ENCODE measurements at regions not wholly inside any gene's neighbourhood (a gene's known extent, or its start where the extent isn't known, plus 50 kb on each side); places are given as distances from the start of the nearest gene placed in this dataset.

DNA sequence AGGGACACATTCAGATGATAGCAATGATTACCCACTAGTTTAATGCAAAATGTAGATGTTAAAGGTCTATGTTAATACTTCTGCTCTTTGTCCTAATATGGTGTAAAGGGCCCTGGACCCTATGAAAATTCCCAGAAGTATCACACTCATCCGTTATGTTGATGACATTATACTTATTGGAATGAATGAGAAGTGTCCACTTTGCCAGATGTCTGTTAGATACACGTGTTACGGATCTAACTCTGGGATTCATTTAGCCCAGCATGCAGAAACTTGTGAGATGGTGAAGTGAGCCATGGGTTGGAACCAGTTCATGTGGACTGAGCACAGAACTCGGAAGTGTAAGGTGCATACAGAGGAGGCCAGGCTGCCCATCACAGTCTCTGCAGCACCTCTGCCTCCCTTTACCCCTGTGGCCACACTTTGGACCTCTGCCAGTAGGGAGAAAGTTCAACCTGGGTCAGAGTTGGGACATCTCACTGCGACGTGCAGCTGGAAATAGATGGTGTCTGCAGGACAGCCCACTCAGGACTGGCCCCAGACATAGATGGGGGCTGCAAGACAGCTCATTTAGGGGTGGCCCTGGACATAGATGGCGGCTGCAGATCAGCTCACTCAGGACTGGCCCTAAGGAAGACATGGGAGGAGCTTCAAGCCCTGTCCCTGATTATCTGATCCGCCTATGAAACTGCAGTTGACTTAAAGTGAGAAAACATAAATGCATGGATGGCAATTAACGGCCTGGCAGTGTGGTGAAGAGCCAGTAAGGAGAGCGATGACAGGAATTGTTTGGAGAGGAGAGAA, 71.2 kb upstream of the THBS2 start:
- TF ChIP-seq, protein P1, sequence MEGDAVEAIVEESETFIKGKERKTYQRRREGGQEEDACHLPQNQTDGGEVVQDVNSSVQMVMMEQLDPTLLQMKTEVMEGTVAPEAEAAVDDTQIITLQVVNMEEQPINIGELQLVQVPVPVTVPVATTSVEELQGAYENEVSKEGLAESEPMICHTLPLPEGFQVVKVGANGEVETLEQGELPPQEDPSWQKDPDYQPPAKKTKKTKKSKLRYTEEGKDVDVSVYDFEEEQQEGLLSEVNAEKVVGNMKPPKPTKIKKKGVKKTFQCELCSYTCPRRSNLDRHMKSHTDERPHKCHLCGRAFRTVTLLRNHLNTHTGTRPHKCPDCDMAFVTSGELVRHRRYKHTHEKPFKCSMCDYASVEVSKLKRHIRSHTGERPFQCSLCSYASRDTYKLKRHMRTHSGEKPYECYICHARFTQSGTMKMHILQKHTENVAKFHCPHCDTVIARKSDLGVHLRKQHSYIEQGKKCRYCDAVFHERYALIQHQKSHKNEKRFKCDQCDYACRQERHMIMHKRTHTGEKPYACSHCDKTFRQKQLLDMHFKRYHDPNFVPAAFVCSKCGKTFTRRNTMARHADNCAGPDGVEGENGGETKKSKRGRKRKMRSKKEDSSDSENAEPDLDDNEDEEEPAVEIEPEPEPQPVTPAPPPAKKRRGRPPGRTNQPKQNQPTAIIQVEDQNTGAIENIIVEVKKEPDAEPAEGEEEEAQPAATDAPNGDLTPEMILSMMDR (IDR thresholded peaks at IDR 0.05) = no peak
- peaks cover 0 to 6% of the 10 kb centered on the region in 2 donors for H3K9me3 ChIP-seq
- no peaks in the 10 kb centered on the region for H3K36me3 ChIP-seq
- no peak overlapping the region for H3K27ac ChIP-seq
- no peaks in the 10 kb centered on the region for H3K4me1 ChIP-seq
- no peak for DNase-seq (ENCODE audit: low spot score)
- no peaks in the 10 kb centered on the region for H3K27me3 ChIP-seq
- H3K4me3 ChIP-seq = no peak overlapping the region

DNA sequence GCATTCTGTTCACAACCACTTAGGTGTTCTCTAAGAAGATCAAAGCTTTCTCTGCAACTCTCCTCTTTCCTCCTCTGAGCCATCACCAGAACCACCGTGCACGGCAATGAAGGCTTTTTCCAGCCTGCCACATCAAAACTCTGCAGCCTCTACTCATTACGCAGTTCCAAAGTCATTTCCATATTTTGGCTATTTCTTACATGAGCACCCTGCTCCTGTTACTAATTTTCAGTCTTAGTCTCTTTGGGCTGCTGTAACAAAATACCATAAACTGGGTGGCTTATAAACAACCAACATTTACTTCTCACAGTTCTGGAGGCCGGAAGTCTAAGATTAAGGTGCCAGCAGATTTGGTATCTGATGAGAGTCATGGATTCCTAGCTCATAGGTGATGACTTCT, 70.4 kb upstream of the THBS2 start:
- H3K27me3 ChIP-seq = no peaks in the 10 kb centered on the region
- H3K4me3 ChIP-seq = no peak overlapping the region
- TF ChIP-seq, protein P1 (IDR thresholded peaks at IDR 0.05) = no peak
- no peaks in the 10 kb centered on the region for H3K4me1 ChIP-seq
- no peaks in the 10 kb centered on the region for H3K9me3 ChIP-seq
- no peaks in the 10 kb centered on the region for H3K36me3 ChIP-seq
- DNase-seq (ENCODE audit: low spot score) = no peak
- H3K27ac ChIP-seq = no peak overlapping the region

DNA sequence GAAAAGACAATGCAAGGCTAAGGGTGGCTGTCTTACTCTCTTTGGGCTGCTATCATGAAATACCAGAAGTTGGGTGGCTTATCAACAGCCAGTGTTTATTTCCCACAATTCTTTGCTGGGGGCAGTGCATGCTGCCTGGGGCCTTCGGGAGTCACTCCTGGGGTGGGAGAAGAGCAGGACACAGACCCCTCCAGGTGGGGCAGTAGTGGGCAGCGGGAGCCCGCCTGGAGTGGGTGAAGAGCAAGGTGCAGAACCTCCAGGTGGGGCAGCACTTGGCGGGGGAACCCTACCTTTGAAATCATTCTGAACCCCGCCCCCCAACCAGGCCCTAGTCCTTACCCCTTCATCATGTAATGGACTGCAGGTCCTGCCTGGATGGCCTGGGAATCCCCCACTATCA, 69.6 kb upstream of the THBS2 start:
- DNase-seq (ENCODE audit: low spot score) = no peak
- H3K27ac ChIP-seq = no peak overlapping the region
- TF ChIP-seq, protein P1 (IDR thresholded peaks at IDR 0.05) = no peak

DNA sequence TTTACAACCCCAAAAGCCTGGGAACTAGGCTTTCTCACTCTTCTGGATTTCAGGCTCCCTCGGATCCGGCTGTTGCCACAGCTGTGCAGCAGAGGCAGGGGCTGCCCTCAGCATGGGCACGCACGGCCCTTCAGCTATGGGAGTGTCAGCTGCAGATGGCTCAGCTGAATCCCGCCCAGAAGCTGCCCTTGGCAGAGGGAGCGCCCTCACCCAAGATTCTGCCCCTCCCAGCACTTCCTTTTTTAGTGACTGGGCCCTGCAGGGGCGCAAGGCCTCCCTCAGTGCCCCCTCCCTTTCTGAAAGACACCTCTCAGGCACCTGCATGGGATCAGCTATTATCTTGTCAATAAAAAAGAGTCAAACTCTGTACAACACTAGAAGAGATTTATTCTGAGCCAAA, 67.9 kb upstream of the THBS2 start:
- Histone ChIP-seq H3K4me1 (no peaks in the 10 kb centered on the region), H3K4me3 (no peak overlapping the region), H3K27me3 (no peaks in the 10 kb centered on the region), H3K9me3 (no peaks in the 10 kb centered on the region), H3K27ac (no peak overlapping the region), H3K36me3 (no peaks in the 10 kb centered on the region)
- no peak for DNase-seq (ENCODE audit: low spot score)
- TF ChIP-seq, protein P1 (IDR thresholded peaks at IDR 0.05) = no peak

More for the DNA sequence above, 69.6 kb upstream of the THBS2 start:
- H3K27me3 ChIP-seq = no peaks in the 10 kb centered on the region
- no peaks in the 10 kb centered on the region for H3K36me3 ChIP-seq
- no peaks in the 10 kb centered on the region for H3K4me1 ChIP-seq
- H3K4me3 ChIP-seq = no peak overlapping the region
- H3K9me3 ChIP-seq = no peaks in the 10 kb centered on the region

DNA sequence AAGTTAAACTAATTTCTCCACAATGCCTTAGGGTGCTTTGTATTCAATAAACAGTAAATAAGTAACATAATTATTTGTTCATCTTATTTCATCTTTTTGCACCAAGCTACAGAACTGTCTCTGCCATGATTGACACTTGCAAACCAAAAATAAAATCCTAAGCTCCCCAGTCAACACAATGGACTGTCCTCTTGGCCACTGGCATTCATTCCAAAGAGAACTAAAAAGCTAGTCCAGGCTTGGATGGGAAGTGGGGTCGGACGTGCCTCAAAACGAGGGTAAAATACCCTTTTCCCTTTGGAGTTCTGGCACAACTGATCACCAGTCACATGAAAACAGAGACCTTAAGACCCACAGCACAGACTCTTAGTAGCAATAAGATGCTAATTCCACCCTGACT, 66.4 kb upstream of the THBS2 start:
- Histone ChIP-seq H3K9me3 (no peaks in the 10 kb centered on the region), H3K4me1 (no peaks in the 10 kb centered on the region), H3K4me3 (no peak overlapping the region), H3K36me3 (no peaks in the 10 kb centered on the region), H3K27ac (peak overlapping the region in 1 of 2 donors; percentile 22), H3K27me3 (no peaks in the 10 kb centered on the region)
- DNase-seq (ENCODE audit: low spot score) = no peak
- TF ChIP-seq, protein P1 (IDR thresholded peaks at IDR 0.05) = no peak
